ENCODE measurements at regions not wholly inside any gene's neighbourhood (a gene's known extent, or its start where the extent isn't known, plus 50 kb on each side); places are given as distances from the start of the nearest gene placed in this dataset.

GRCh38 chr5:173699966-173700365 is 83.5 kb upstream of the BOD1 start:
- H3K4me3 Mint-ChIP-seq (ENCODE audit: unreplicated experiment), result no peak overlapping the region
- H3K4me1 Mint-ChIP-seq (ENCODE audit: insufficient read depth, unreplicated experiment), result no peaks in the 10 kb centered on the region
- POLR2A ChIA-PET, result interaction anchor here (0.6 to 1.1 kb wide), 2 partner anchors 55 to 197 kb away, joined by 3 to 4 read pairs; no protein-coding TSS in a partner anchor
- H3K9me3 Mint-ChIP-seq (ENCODE audit: unreplicated experiment), result no peaks in the 10 kb centered on the region
- TF ChIP-seq, protein P1, sequence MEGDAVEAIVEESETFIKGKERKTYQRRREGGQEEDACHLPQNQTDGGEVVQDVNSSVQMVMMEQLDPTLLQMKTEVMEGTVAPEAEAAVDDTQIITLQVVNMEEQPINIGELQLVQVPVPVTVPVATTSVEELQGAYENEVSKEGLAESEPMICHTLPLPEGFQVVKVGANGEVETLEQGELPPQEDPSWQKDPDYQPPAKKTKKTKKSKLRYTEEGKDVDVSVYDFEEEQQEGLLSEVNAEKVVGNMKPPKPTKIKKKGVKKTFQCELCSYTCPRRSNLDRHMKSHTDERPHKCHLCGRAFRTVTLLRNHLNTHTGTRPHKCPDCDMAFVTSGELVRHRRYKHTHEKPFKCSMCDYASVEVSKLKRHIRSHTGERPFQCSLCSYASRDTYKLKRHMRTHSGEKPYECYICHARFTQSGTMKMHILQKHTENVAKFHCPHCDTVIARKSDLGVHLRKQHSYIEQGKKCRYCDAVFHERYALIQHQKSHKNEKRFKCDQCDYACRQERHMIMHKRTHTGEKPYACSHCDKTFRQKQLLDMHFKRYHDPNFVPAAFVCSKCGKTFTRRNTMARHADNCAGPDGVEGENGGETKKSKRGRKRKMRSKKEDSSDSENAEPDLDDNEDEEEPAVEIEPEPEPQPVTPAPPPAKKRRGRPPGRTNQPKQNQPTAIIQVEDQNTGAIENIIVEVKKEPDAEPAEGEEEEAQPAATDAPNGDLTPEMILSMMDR (IDR thresholded peaks at IDR 0.05; ENCODE audit: unreplicated experiment), result no peak
- H3K27me3 Mint-ChIP-seq (ENCODE audit: insufficient read depth, unreplicated experiment), result no peaks in the 10 kb centered on the region
- no peak for DNase-seq (ENCODE audit: unreplicated experiment)
- CTCF ChIA-PET, result no interaction called here
- BruUV-seq (replicated peaks), result no TSS peak
- intact Hi-C loops (cut with micrococcal nuclease), result no loop called here
- H3K36me3 Mint-ChIP-seq (ENCODE audit: insufficient read depth, unreplicated experiment), result no peaks in the 10 kb centered on the region
- H3K27ac Mint-ChIP-seq (ENCODE audit: low read depth, unreplicated experiment), result no peak overlapping the region

DNA sequence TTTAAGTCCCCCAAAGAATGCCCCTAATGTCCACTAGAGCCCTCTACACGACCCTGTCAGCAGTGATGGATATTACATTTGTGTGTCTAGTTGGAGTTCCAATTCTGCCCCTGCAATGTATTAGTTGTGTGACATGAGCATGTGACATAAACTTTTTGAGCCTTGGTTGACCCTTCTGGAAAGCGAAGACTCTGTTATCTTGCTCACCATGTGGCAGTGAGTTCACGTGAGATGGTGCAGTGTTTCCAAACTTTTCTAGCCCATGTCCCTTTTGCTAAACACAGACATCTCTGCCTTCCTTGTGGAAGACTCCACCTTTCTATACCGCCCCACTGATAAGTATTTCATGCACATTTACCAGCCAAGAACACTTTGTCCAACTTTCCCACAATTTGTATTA is 87.0 kb upstream of the BOD1 start:
- Mint-ChIP-seq H3K27ac (ENCODE audit: low read depth, unreplicated experiment) (no peak overlapping the region), H3K4me3 (ENCODE audit: unreplicated experiment) (no peak overlapping the region), H3K4me1 (ENCODE audit: insufficient read depth, unreplicated experiment) (peaks cover 16% of the 10 kb centered on the region), H3K9me3 (ENCODE audit: unreplicated experiment) (no peaks in the 10 kb centered on the region), H3K27me3 (ENCODE audit: insufficient read depth, unreplicated experiment) (no peaks in the 10 kb centered on the region), H3K36me3 (ENCODE audit: insufficient read depth, unreplicated experiment) (no peaks in the 10 kb centered on the region)
- no TSS peak for BruUV-seq (replicated peaks)
- CTCF ChIA-PET, result interaction anchor here (0.7 kb wide), 2 partner anchors 11 to 17 kb away, joined by 3 read pairs; no protein-coding TSS in a partner anchor
- TF ChIP-seq, protein P1 (IDR thresholded peaks at IDR 0.05; ENCODE audit: unreplicated experiment), result no peak
- intact Hi-C loops (cut with micrococcal nuclease), result no loop called here
- POLR2A ChIA-PET, result no interaction called here
- DNase-seq (ENCODE audit: unreplicated experiment), result no peak

- intact Hi-C loops (cut with micrococcal nuclease), result no loop called here
- ChIA-PET CTCF (interaction anchor here (0.6 to 0.7 kb wide), 2 partner anchors 218 to 1062 kb away, joined by 3 read pairs; no protein-coding TSS in a partner anchor), POLR2A (interaction anchor here (0.7 kb wide), 1 partner anchor 56 kb away, joined by 3 read pairs; no protein-coding TSS in a partner anchor)
- H3K4me1 Mint-ChIP-seq (ENCODE audit: insufficient read depth, unreplicated experiment), result peaks cover 16% of the 10 kb centered on the region
- no peak for DNase-seq (ENCODE audit: unreplicated experiment)
- no peak overlapping the region for H3K4me3 Mint-ChIP-seq (ENCODE audit: unreplicated experiment)
- no peaks in the 10 kb centered on the region for H3K27me3 Mint-ChIP-seq (ENCODE audit: insufficient read depth, unreplicated experiment)
- H3K27ac Mint-ChIP-seq (ENCODE audit: low read depth, unreplicated experiment), result peak overlapping the region; percentile 8
- TF ChIP-seq, protein P1 (IDR thresholded peaks at IDR 0.05; ENCODE audit: unreplicated experiment), result no peak
- no TSS peak for BruUV-seq (replicated peaks)
- no peaks in the 10 kb centered on the region for H3K9me3 Mint-ChIP-seq (ENCODE audit: unreplicated experiment)
- H3K36me3 Mint-ChIP-seq (ENCODE audit: insufficient read depth, unreplicated experiment), result no peaks in the 10 kb centered on the region
These were observed 88.4 kb upstream of the BOD1 start for GRCh38 chr5:173704615-173705511.

DNA sequence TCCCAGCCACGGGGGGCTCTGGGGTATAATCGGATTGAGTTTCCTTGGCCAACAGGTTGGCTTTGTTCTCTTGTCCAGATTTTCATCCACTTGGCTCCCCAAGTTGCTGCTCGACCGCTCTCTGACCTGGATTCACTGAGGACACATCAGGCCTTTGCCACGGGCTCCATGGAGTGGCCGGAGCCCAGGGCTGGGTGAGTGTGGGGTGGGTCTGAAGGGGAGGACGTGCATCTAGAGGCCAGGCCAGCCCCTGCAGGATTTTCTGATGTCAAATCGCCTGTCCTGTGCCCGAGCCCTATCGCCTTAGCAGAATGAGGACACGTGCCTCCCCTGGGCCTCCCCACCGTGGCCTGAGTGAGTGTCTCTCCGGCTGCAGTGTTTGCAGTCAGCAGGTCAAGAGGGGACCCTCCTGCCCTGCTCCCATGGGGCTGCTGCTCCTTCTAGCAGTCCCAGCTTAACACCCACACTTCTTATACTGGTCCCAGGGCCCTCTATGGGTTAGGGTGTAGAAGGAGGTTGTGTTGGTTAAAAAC is 89.1 kb upstream of the BOD1 start:
- no peaks in the 10 kb centered on the region for H3K9me3 Mint-ChIP-seq (ENCODE audit: unreplicated experiment)
- intact Hi-C loops (cut with micrococcal nuclease), result loop anchor here (2.0 kb wide), 1 partner anchor 61 kb away; no protein-coding TSS in a partner anchor
- no peak for DNase-seq (ENCODE audit: unreplicated experiment)
- peaks cover 16% of the 10 kb centered on the region for H3K4me1 Mint-ChIP-seq (ENCODE audit: insufficient read depth, unreplicated experiment)
- CTCF ChIA-PET, result interaction anchor here (0.6 kb wide), 1 partner anchor 218 kb away, joined by 3 read pairs; no protein-coding TSS in a partner anchor
- no peak overlapping the region for H3K4me3 Mint-ChIP-seq (ENCODE audit: unreplicated experiment)
- TF ChIP-seq, protein P1 (IDR thresholded peaks at IDR 0.05; ENCODE audit: unreplicated experiment), result no peak
- BruUV-seq (replicated peaks), result no TSS peak
- H3K27ac Mint-ChIP-seq (ENCODE audit: low read depth, unreplicated experiment), result no peak overlapping the region
- no peaks in the 10 kb centered on the region for H3K36me3 Mint-ChIP-seq (ENCODE audit: insufficient read depth, unreplicated experiment)
- POLR2A ChIA-PET, result interaction anchor here (3.2 kb wide), 1 partner anchor 60 kb away, joined by 26 read pairs; no protein-coding TSS in a partner anchor
- no peaks in the 10 kb centered on the region for H3K27me3 Mint-ChIP-seq (ENCODE audit: insufficient read depth, unreplicated experiment)
